ENCODE measurements at regions not wholly inside any gene's neighbourhood (a gene's known extent, or its start where the extent isn't known, plus 50 kb on each side); places are given as distances from the start of the nearest gene placed in this dataset.

DNA sequence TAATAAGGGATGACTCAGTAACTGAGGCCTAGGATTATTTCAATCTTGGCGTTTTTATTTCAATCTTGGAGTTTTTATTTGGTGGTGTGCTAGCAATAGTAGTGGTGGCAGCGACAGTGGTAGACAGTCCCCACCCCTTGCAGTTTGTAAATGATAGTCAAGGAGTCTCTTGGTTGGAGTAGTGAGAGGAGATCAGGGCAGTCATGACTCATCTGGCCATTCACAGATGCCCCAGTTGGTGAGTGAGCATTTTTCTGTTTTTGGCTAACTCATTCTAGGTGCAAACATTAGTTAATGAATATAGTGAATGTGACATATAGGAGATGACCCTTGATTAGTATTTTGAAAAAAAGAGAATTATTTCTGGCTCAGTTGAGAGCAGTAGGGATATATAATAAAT is 93.5 kb upstream of the ADAD1 start:
- Histone ChIP-seq H3K9me3 (no peaks in the 10 kb centered on the region), H3K4me3 (no peak overlapping the region), H3K27ac (no peak overlapping the region), H3K4me1 (no peaks in the 10 kb centered on the region), H3K27me3 (no peaks in the 10 kb centered on the region), H3K36me3 (peaks cover 0 to 79% of the 10 kb centered on the region in 2 donors)
- ATAC-seq = no peak
- WGBS, 2 donors (ENCODE audit: low coverage in 1 of 2) = 92 to 95% methylated on average over 2 of the region's 2 CpGs
- no peak for TF ChIP-seq CTCF (IDR thresholded peaks at IDR 0.05)
- TF ChIP-seq POLR2A (IDR thresholded peaks at IDR 0.05) = no peak
- no peak for TF ChIP-seq EP300 (IDR thresholded peaks at IDR 0.05)
- no peak for TF ChIP-seq POLR2AphosphoS5 (IDR thresholded peaks at IDR 0.05)

GRCh38 chr4:122293374-122294365 is 85.1 kb upstream of the ADAD1 start:
- Histone ChIP-seq H3K9me3 (no peaks in the 10 kb centered on the region), H3K36me3 (peaks cover 0 to 65% of the 10 kb centered on the region in 2 donors), H3K4me1 (no peaks in the 10 kb centered on the region), H3K4me3 (no peak overlapping the region), H3K27ac (no peak overlapping the region), H3K27me3 (no peaks in the 10 kb centered on the region)
- ATAC-seq = no peak
- TF ChIP-seq CTCF (IDR thresholded peaks at IDR 0.05) = no peak
- no peak for TF ChIP-seq EP300 (IDR thresholded peaks at IDR 0.05)
- no peak for TF ChIP-seq POLR2AphosphoS5 (IDR thresholded peaks at IDR 0.05)
- no peak for TF ChIP-seq POLR2A (IDR thresholded peaks at IDR 0.05)
- WGBS, 2 donors (ENCODE audit: low coverage in 1 of 2) = 100% methylated on average over 1 to 2 of the region's 12 CpGs

DNA sequence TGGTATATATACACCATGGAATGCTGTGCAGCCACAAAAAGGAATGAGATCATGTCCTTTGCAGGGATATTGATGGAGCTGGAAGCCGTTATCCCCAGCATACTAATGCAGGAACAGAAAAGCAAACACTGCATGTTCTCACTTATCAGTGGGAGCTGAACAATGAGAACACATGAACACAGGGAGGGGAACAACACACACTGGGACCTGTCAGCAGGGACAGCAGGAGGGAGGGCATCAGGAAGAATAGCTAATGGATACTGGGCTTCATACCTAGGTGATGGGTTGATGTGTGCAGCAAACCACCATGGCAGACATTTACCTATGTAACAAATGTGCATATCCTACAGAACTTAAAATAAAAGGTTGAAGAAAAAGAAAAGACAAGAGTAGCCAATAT is 81.1 kb upstream of the ADAD1 start:
- Histone ChIP-seq H3K4me3 (no peak overlapping the region), H3K9me3 (no peaks in the 10 kb centered on the region), H3K4me1 (no peaks in the 10 kb centered on the region), H3K36me3 (peaks cover 0 to 57% of the 10 kb centered on the region in 2 donors), H3K27ac (no peak overlapping the region), H3K27me3 (no peaks in the 10 kb centered on the region)
- WGBS, 2 donors (ENCODE audit: low coverage in 1 of 2) = 100% methylated on average over 1 of the region's 1 CpG
- TF ChIP-seq CTCF (IDR thresholded peaks at IDR 0.05) (no peak), EP300 (IDR thresholded peaks at IDR 0.05) (no peak), POLR2A (IDR thresholded peaks at IDR 0.05) (no peak), POLR2AphosphoS5 (IDR thresholded peaks at IDR 0.05) (no peak)
- ATAC-seq = no peak

DNA sequence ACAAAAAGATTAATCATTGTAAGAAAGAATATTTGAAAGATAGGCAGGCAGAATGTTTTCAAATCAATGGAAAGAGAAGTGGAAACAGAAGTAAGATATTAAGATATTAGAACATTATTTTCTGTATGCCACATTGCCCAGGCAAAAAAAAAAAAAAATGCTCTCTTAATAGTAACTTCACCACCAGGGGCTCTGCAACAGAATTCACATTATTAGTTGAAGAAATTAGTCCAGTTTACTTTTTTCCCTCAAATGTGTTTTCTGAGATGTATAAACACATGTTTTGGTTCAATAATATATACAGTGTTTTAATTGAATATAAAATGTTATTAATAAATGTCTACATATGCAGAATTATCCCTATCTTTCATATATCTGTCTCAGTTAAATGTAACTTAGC is 78.0 kb upstream of the ADAD1 start:
- H3K27me3 ChIP-seq = no peaks in the 10 kb centered on the region
- H3K36me3 ChIP-seq = peaks cover 0 to 54% of the 10 kb centered on the region in 2 donors
- H3K9me3 ChIP-seq = no peaks in the 10 kb centered on the region
- H3K4me3 ChIP-seq = no peak overlapping the region
- ATAC-seq = no peak
- TF ChIP-seq POLR2AphosphoS5 (IDR thresholded peaks at IDR 0.05) = no peak
- no peak for TF ChIP-seq EP300 (IDR thresholded peaks at IDR 0.05)
- no peak for TF ChIP-seq CTCF (IDR thresholded peaks at IDR 0.05)
- TF ChIP-seq POLR2A (IDR thresholded peaks at IDR 0.05) = no peak
- H3K27ac ChIP-seq = no peak overlapping the region
- H3K4me1 ChIP-seq = no peaks in the 10 kb centered on the region

DNA sequence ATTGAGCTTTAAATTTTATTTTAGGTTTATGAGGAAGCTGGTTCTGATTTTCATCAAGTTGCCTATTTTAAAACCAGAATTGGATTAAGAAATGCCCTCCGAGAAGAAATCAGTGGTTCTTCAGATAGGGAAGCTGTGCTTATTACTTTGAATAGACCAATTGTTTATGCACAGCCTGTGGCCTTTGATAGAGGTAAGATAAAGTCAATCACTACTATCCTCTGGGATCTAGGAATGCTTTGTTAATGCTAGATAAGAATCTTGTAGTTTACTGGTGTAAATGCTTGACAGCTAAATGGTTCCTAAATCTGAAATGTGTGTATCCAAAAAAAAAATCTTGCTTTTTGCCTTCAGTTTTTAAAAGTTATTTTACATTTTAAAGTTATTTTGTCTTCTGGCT is 73.0 kb upstream of the ADAD1 start:
- Histone ChIP-seq H3K27ac (no peak overlapping the region), H3K4me3 (no peak overlapping the region), H3K9me3 (no peaks in the 10 kb centered on the region), H3K4me1 (no peaks in the 10 kb centered on the region), H3K36me3 (peaks cover 0 to 82% of the 10 kb centered on the region in 2 donors), H3K27me3 (no peaks in the 10 kb centered on the region)
- 44 to 67% methylated on average over 1 of the region's 1 CpG for WGBS, 2 donors (ENCODE audit: low coverage in 1 of 2)
- TF ChIP-seq CTCF (IDR thresholded peaks at IDR 0.05) (no peak), EP300 (IDR thresholded peaks at IDR 0.05) (no peak), POLR2AphosphoS5 (IDR thresholded peaks at IDR 0.05) (no peak), POLR2A (IDR thresholded peaks at IDR 0.05) (no peak)
- no peak for ATAC-seq

Measured in gastroesophageal sphincter (tissue), 4 donors.